ENCODE measurements at regions not wholly inside any gene's neighbourhood (a gene's known extent, or its start where the extent isn't known, plus 50 kb on each side); places are given as distances from the start of the nearest gene placed in this dataset.

- TF ChIP-seq CTCF (IDR thresholded peaks at IDR 0.05) (no peak), POLR2A (IDR thresholded peaks at IDR 0.05) (no peak)
Observed at GRCh38 chr3:34213478-34213877, 415.0 kb downstream of the PDCD6IP start.
